Stomach (tissue), 4 donors: ENCODE measurements at regions not wholly inside any gene's neighbourhood (a gene's known extent, or its start where the extent isn't known, plus 50 kb on each side); places are given as distances from the start of the nearest gene placed in this dataset.

ENCODE experiments used
- POLR2A ChIP-seq, 4 donors: fragments of 450-650 bp; IDR thresholded peaks; one replicate each; pipeline ENCODE4 v1.6.1; 2016; ENCODE audit warnings: antibody characterized with exemption in 4 of 4, control low read depth in 2 of 4, mild to moderate bottlenecking in 1 of 4, moderate library complexity in 1 of 4
- POLR2AphosphoS5 ChIP-seq, 3 donors: sonication (generic); formaldehyde crosslinking; IDR thresholded peaks; one replicate each; pipeline ENCODE4 v1.6.1; 2016; ENCODE audit warnings: antibody characterized with exemption in 3 of 3
- TF ChIP-seq, protein P1 (sequence below), 7 experiments: fragments of 450-650 bp in 4 of 7; fragments of 200-600 bp in 3 of 7; sonication (generic) in 3 of 7; IDR thresholded peaks; one replicate each; pipeline ENCODE4 v1.5.1; 2016 to 2019; ENCODE audit warnings: antibody characterized with exemption in 7 of 7, control low read depth in 2 of 7, mild to moderate bottlenecking in 1 of 7

GRCh38 chr12:92196368-92196767, 50.7 kb upstream of the BTG1 start:
- TF ChIP-seq POLR2AphosphoS5 (IDR thresholded peaks at IDR 0.05) (no peak), POLR2A (IDR thresholded peaks at IDR 0.05) (no peak)
- TF ChIP-seq, protein P1, sequence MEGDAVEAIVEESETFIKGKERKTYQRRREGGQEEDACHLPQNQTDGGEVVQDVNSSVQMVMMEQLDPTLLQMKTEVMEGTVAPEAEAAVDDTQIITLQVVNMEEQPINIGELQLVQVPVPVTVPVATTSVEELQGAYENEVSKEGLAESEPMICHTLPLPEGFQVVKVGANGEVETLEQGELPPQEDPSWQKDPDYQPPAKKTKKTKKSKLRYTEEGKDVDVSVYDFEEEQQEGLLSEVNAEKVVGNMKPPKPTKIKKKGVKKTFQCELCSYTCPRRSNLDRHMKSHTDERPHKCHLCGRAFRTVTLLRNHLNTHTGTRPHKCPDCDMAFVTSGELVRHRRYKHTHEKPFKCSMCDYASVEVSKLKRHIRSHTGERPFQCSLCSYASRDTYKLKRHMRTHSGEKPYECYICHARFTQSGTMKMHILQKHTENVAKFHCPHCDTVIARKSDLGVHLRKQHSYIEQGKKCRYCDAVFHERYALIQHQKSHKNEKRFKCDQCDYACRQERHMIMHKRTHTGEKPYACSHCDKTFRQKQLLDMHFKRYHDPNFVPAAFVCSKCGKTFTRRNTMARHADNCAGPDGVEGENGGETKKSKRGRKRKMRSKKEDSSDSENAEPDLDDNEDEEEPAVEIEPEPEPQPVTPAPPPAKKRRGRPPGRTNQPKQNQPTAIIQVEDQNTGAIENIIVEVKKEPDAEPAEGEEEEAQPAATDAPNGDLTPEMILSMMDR (IDR thresholded peaks at IDR 0.05) = no peak
